HG02981 (cell line): ENCODE measurements at regions not wholly inside any gene's neighbourhood (a gene's known extent, or its start where the extent isn't known, plus 50 kb on each side); places are given as distances from the start of the nearest gene placed in this dataset.
A peak's percentile ranks its signal among the peaks of the same experiment; 100 is the strongest.

ENCODE experiments used
- ATAC-seq: cut with Tn5 transposase; IDR thresholded peaks from one replicate; pipeline ENCODE4 v1.9.1; 2021; ENCODE audit warnings: mild to moderate bottlenecking, moderate library complexity; ENCODE audit not compliant: unreplicated experiment

GRCh38 chr7:12882710-12883109 is 195.3 kb downstream of the ARL4A start:
- ATAC-seq = no peak

DNA sequence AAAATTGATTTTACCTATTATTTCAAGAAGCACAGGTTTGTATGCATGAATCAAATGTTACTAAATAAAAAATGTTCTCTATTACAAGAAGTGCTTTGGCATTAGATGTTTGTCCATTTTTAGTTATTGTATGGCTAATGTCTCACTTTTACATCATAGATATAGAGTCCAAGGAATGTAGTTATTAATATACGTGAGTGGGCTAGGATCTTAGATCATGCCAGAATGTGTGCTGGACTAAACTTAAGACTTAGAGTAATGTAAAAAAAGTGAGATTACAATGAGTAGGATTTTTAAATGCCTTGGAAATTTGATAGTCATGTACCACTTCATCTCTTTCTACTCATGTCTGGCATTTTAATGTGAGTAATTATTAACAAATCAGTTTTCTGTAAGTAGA is 196.6 kb downstream of the ARL4A start:
- ATAC-seq = no peak

GRCh38 chr7:12884856-12885440 is 197.5 kb downstream of the ARL4A start:
- no peak for ATAC-seq

DNA sequence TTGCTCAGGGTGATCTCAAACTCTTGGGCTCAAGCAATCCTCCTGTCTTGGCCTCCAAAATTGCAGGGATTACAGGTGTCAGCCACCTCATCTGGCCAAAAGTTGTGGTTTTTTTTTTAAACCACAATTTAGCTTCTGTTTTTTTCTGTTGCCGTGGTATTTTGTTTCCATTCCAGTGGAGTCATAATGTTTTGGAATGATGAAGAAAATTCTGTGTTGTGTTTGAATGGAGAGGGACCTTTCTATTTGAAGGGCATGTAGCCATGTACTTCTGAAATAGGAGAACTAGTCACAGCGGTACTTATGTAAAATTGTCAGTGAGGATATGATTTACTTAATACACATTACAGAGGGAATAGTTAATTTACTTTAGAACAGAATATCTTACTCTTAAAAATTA is 201.3 kb downstream of the ARL4A start:
- no peak for ATAC-seq

DNA sequence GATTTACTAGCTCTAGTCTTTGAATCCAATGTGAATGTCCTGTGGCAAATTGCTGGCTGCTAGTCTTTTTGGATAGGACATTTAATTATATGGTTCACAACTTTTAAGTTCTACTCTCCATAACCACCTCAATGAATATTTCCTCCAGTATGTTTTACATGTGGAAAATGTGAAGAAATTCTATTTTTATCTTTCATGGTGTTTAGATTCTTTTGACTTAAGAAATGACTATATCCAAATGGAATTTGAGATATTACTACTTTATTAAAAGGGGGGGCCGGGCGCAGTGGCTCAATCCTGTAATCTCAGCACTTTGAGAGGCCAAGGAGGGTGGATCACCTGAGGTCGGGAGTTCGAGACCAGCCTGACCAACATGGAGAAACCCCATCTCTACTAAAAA is 202.0 kb downstream of the ARL4A start:
- ATAC-seq = no peak

DNA sequence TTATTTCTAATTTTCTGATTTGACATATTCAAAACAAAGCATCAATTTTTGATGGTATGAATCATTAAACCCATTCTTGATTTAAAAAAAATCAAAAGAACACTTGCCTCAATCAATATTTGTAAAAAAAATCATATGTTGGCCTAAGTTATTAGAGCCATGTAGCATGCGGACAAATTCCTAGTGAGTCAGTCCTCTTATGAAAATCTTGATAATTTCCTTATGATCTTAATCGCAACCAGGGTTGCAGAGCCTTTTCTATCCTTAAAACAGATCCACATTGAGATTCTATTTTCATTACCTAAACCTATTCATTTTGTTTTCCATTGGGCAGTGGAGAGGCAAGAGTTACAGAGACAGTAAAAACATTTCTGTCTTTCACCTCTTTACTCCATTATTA is 203.2 kb downstream of the ARL4A start:
- no peak for ATAC-seq

DNA sequence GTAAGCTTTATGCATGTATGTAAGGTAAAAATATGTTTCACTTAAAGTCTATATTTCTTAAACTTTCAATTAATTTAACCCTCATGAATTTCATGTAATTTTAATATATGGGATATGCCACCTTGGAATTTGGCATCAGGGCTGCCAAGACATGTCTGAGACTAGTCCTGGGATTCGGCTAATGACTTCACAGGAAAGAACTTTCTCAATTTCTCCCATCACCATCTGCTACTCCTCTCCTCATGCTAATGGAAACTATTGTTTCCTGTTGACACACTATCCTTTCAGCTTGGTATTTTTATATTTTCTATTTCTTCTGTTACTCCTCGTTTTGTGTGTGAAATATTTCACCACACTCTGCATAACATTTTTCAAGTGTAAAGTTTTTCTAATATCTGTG is 205.9 kb downstream of the ARL4A start:
- ATAC-seq = no peak

- ATAC-seq = no peak
Measured at GRCh38 chr7:12895296-12895695, 207.9 kb downstream of the ARL4A start.

- no peak for ATAC-seq
Measured at GRCh38 chr7:12896316-12896715, 208.9 kb downstream of the ARL4A start.

- ATAC-seq = no peak
Measured at GRCh38 chr7:12898004-12898403, 210.6 kb downstream of the ARL4A start.

- ATAC-seq = no peak
Measured at GRCh38 chr7:12898620-12899019, 211.2 kb downstream of the ARL4A start.

DNA sequence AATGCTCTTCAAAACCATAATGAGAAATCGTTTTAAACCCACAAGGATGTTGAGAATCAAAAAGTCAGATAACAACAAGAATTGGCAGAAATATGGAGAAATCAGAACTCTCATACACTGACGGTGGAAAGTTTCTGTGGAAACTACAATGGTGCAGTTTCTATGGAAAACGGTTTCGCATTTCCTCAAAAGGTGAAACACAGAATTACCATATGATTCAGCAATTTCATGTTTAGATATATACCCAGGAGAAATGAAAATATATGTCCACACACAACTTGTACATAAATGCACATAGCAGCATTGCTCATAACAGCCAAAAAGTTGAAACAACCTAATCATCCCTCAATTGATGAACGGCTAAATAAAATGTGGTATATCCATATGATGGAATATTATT is 218.2 kb downstream of the ARL4A start:
- no peak for ATAC-seq

DNA sequence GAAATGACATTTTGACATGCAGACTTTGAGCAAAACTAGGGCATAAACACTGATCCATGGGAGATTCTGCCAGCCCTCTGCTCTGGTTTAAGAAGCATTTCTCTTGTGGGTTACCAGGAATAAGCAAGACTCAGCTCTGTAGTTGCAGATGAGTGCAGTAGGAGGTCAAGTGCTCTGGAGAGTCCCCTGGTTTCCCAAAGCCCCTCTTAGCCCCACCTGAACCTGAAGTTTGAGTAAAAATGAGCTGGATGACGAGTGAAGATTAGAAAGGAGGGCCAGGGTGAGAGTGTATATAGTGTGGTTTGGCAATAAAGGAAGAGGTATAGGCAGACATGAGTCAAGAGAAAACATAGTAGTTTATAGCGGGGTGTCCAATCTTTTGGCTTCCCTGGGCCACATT is 220.3 kb downstream of the ARL4A start:
- no peak for ATAC-seq

DNA sequence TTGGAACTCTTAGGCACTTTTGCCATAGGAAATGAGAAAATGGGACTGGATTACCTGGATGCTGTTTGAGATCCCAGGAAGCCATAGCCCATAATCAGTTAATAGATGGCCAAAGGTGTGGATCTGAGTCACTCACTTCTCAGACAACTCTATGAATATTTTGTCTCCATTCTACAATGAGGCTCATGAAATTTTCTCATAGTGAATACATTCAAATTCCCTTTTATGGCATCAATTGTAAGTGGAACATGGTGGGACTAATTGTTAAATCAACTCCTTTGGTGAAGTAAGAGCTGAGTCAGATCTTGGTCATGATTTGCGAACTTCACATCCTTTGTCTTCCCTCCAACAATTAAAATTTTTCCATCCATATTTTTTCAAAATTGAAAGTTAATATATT is 222.1 kb downstream of the ARL4A start:
- ATAC-seq = no peak

DNA sequence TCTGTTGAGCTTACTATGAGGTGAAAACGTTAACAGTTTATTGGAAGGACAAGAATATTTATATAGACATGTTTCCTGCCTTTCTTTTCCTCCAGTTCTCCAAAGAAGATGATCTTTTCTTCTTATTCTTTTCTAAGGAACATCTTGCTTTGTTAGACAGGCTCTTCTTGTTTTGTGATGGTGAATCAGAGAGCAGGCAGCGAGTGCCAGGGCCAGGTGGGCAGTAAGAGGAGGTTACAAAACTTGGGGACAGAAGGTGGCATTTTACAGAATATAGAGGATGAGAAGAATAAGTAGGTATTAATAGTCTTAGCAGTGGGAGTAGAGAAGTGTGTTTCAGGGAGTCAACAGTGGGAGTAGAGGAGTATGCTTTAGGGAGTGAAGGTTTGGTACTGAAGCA is 223.6 kb downstream of the ARL4A start:
- ATAC-seq = no peak

GRCh38 chr7:12913002-12913401 is 225.6 kb downstream of the ARL4A start:
- ATAC-seq = no peak

DNA sequence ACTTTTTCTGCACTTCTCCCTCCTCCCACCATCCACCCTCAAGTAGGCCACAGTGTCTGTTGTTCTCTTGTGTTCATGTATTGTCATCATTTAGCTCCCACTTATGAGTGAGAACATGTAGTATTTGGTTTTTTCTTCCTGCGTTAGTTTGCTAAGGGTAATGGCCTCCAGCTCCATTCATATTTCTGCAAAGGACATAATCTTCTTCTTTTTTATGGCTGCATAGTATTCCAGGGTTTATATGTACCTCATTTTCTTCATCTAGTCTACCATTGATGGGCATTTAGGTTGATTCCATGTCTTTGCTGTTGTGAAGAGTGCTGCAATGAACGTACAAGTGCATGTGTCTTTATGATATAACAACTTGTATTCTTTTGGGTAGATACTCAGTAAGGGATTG is 230.4 kb downstream of the ARL4A start:
- ATAC-seq = no peak

- no peak for ATAC-seq
Measured at GRCh38 chr7:12921751-12922345, 234.4 kb downstream of the ARL4A start.

DNA sequence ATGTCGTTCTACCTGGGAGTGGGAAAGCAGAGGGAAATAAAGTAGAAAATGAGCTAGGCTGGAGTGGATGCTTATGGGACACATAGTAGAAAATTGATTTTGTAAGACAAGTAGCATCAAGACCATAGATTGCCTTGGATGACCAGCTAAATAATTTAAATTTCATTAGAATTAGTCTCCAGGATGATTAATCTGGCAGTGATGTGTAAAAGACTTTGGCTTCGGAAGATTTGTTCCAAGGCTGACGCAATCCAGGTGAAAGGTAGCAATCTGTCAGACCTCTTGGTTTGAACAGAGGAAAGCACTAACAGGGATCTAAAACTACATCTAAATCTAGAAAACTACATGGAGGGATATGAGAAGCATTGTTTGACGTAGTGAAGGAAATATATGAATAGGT is 236.5 kb downstream of the ARL4A start:
- no peak for ATAC-seq

DNA sequence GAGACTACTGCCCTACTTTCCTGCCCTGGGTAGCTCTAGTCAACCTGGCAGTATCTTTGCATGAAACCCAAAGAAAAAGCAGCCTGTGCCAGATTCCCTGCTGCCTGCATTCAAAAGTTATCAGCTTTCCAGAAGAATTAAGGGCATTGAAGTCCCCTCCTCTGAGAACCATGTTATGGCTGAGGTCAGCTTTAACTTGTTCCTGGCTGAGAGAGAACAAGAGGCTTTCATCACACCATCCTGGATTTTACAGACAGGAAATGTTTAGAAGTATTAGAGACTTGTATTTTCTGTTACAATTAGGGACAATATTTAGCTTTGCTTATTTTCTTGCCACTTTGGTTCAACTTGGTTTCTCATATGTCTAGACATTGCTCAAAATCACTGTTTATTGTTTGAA is 238.8 kb downstream of the ARL4A start:
- no peak for ATAC-seq

DNA sequence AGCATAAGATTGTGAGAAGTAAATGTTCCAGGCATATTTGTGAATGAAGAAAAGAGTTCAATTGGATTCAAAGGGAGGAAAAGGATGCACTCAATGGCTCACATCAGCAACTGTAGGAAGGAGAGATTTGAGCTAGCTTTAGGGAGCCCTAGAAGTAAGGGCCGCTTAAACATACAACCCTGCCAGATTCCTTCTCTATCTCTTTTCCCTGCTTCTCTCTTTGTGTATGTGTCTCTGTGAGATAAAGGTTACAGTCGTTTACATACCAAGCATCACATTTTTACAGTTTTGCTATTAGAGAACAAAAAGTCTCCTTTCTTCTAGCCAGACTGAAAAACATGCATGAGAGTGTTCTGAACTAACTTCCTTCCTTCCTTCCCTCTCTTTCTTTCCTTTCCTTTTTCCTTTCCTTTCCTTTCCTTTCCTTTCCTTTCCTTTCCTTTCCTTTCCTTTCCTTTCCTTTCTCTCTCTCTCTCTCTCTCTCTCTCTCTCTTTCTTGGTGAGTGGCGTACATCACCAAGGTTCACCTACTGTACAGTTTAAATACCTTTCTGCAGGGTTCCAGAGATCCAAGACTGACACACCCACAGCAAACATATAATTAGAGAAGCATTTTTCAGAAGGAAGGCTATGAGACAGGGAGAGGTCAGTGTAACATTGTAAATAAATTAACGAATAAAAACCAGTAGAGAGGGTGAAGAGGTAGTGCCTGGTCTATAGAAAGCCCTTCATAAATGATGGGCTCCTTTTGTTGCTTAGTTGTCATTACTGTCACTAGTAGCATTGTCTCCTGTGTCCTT is 240.4 kb downstream of the ARL4A start:
- ATAC-seq = no peak

DNA sequence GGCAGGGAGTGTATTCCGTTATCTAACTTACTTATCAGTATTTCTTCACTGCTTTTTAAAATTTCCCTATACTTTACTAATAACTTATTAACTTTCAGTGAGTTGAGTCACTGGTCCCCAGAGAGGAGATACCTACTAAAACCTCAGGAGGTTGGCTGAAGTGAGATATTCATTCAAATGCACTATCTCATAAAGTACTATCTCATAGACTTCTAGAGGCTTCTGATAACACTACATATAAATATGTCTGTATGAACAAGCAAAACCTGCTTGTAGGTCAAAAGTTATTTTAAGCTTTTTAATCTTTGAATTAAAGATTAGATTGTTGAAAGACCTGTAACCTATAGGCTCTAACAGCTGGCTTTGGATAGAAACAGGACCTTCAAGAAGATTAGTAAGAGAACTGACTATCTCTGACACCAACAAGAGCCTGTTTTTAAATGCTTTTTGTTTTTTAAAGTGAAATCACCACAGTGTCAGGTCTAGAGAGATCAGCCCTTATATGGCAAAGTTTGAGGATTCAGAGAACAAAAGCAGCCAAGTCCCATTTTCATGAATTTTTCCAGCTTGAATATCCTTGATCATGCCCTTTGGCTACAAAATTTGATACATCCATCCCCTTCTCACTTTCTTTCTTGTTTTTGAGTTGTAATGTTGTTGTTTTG is 242.2 kb downstream of the ARL4A start:
- peak; percentile 79 for ATAC-seq
